Epidermal melanocyte (primary cell): ENCODE measurements at regions not wholly inside any gene's neighbourhood (a gene's known extent, or its start where the extent isn't known, plus 50 kb on each side); places are given as distances from the start of the nearest gene placed in this dataset.
A peak's percentile ranks its signal among the peaks of the same experiment; 100 is the strongest.

ENCODE experiments used
- DNase-seq: peaks from one replicate; pipeline ENCODE4 v3.0.0; 2011; ENCODE audit warnings: low spot score; ENCODE audit not compliant: insufficient read length

DNA sequence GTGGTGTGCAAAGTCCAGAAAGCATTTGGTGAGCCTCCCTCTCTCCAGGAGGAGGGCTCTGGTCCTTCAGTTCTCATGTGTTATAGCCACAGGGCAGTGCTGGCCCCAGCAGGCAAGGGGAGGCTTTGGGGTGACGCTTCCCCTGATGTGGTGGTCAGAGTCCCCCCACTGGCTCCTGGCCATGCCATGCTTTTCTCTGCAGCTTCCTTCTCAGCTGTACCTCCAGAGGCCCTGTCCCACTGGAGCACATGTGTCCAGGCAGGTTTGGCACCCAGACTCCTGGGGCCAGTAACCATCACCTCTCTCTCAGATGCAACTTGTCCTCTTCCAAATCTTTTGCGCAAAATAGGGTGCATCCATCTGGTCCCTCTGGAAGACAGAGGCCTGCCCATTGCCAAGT, 233.0 kb upstream of the ZNF32 start:
- no peak for DNase-seq

DNA sequence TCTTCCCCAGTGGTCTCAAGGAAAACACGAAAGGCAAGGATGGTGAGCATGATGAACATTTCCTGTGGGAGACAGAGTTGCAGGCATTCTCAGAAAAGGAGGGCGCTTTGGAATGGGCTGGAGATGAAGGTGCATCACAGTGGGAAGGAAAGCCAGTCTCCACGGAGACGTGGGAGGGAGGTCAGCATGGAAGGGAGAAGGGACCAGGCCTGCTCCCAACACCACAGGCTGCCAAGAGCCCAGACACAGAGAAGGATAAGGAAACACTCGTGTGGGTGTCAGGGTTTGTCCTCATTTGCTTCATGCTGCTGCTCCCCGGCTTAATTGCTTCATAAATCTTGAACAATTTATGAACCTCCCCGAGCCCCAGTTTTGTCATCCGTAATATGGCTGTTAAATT, 231.5 kb upstream of the ZNF32 start:
- DNase-seq = no peak

DNA sequence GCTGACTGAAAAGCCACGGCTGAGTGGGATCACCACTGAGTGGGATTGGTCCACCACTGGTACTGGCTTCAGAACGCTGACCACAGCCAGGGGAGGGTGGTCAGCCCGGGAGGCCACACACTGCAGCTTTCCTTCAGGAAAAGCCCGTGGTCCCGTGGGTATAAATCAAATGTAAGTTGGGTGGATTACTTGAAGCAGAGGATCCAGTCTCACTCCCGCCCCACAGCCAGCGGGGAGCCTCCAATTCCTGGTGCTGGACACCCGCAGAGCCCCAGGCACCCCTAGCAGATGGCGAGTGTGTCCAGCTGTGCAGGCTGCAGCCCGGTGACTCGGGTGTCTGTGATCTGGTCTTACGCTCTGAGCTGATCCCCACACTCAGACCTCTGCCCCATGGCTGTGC, 231.1 kb upstream of the ZNF32 start:
- DNase-seq = no peak

GRCh38 chr10:43879162-43879561, 230.5 kb upstream of the ZNF32 start:
- DNase-seq = no peak

DNA sequence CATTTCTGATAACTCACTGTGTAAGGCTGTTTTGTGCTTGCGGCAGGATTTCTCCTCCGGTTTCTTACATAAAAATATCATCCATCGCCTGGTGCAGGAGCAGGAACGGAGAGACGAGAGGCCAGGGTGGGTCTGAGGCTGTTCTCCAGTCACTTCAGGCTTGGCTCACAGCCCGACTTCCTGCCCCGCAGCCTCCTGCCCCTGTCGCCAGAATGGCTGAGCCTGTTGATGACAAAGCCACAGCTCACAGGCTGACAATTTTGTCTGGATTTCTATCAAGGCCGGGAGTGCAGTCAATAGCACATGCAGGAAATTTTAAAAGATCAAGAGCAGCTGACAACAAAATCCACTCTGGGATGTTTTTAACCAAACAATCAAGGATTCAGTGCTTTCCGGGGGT, 229.7 kb upstream of the ZNF32 start:
- no peak for DNase-seq

DNA sequence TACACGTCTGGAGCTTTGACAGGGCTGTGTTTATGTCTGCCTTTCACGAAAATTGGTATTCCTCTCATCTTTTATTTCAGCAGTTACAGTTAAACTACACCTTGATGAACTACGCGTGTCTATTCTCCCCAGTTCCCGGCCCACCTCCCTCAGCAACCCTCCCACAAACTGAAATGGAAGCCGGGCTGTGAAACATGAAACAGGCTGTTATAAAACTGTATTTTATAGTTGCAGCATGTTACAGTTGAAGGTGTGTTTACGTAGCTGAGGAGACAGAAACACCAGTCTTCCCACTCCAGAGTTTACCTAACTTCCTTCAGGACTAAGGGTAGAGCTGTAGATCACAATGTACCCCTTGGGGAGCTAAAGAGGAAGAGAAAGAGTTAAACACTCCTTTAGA, 228.3 kb upstream of the ZNF32 start:
- no peak for DNase-seq

DNA sequence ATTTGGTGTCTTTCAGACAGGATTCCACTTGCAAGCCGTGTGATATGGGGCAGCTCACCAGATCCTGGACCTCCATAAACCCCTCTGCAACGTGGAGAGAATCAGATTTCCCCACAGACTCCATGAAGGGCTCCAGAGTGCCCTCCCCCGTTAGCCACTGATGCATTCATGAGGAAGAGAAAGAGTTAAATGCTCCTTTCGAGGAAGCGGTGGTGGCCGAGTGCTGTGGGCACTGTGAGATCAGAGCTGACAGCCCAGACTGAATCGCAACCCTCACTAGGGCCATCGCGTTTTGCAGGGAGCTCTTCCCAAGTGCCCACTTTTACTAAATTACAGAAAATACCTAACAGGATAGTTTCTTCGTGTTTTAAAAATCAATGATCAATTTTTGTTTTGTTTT, 226.3 kb upstream of the ZNF32 start:
- no peak for DNase-seq

- DNase-seq = no peak
These were observed 225.0 kb upstream of the ZNF32 start for GRCh38 chr10:43873717-43874116.

DNA sequence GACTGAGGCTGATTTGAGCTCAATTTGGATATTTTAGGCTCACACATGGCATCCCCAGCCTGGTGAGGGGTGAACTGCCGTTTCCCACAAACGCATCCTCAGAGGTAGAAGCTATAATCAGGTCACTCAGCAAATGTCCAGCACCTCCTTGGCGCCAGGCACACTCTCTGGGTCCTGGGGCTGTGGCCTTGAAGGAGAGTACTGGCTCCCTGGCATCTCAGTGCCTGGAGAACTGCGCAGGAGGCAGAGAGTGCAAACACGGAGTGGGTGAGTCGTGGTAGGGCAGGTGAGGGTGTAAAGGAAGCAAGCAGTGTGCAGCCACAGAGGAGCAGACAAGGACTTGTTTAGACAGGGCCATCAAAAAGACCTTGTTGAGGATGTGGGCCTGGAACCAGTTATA, 224.0 kb upstream of the ZNF32 start:
- DNase-seq = no peak

DNA sequence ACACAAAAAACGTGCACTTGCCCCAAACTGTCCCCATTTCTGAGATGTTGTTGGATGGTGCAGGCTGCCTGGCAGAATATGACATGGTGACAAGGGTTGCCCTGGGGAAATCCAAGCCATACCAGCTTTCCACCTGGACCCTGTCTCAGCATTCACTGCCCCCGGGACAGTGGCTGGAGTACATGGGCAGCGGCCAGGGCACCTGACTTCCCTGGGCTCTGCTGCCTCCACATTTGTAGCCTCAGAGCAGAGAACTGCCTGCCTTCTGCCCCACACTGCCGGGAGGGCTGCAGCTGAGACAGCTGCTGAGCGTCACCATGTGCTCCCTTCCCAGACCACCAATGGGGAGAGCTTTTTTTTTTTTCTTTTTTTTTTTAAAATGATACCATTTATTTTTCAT, 222.9 kb upstream of the ZNF32 start:
- DNase-seq = no peak

DNA sequence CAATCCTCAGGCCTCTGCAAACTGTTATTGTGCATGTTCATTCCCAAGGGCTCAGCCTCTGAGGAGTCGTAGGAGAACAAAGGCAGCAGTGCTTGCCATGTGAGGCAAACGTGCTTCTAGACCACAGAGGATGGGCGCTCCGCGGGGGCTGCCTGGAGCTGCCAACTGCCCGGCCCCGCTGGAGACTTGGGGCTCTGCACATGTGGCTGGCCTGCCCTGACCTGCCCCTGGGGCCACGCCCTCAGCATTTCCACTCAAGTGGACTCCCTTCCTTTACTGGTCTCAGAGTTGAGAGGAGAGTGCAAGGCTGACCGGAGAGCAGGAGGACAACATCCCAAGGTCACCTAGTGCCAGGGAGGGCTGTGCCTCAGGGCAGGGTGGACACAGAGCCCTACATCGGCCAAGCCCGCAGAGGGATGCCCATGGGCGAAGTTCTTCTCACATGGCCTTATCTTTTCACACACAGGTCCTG, 222.3 kb upstream of the ZNF32 start:
- no peak for DNase-seq

DNA sequence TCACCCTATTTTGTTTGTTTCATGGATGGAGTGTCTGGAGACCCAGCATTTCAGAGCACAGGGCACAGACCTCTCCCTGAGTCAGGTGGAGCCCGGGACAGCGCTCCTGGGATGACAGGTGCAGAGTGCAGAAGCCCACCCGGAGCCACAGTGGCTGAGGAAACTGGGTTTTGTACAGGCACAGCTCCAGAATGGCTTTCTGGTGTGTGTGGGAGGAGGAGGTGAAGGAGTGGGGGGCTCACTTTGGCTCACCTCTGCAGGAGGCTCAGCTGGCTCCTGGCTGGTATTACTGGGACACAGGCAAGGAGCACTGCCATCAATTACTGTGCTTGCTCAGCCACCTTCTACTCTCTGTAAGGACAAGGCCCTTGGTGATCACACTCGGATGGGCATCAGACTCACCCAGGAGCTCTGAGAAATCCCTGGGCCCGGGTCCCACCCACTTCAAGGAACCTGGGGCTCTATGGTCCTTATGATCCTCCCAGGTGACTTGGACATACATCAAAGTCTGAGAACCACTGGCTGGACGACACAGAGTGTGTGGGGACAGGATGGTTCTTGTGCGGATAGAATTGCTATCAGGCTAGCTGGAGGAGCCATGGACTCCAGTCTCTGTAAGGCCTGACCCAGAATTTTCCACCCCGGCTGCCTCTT, 221.1 kb upstream of the ZNF32 start:
- no peak for DNase-seq

- no peak for DNase-seq
These were observed 220.3 kb upstream of the ZNF32 start for GRCh38 chr10:43868952-43869351.

GRCh38 chr10:43867667-43868565, 219.2 kb upstream of the ZNF32 start:
- no peak for DNase-seq

- no peak for DNase-seq
These were observed 218.4 kb upstream of the ZNF32 start for GRCh38 chr10:43867113-43867512.

DNA sequence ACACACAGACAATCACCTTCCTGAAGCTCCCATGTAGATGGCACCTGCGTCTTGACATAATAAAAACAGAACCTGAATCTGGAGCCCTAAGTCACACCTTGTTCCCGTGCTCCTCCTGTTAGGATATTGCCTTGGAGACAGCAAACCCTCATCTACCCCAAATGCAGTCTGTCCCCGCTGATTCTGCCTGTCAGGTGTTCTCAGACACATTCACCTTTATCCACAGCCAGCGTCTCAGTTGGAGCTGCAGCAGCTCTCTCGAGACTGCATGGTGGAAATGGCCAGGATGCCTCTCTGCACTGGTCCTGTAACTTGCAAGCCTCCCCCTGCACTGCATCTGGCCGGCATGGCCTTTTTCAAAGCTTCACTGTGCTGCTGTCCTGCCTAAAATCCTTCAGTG, 218.0 kb upstream of the ZNF32 start:
- DNase-seq = no peak

- DNase-seq = peak; percentile 52
These were observed 216.8 kb upstream of the ZNF32 start for GRCh38 chr10:43865265-43866135.

- DNase-seq = no peak
These were observed 216.0 kb upstream of the ZNF32 start for GRCh38 chr10:43864656-43865055.

DNA sequence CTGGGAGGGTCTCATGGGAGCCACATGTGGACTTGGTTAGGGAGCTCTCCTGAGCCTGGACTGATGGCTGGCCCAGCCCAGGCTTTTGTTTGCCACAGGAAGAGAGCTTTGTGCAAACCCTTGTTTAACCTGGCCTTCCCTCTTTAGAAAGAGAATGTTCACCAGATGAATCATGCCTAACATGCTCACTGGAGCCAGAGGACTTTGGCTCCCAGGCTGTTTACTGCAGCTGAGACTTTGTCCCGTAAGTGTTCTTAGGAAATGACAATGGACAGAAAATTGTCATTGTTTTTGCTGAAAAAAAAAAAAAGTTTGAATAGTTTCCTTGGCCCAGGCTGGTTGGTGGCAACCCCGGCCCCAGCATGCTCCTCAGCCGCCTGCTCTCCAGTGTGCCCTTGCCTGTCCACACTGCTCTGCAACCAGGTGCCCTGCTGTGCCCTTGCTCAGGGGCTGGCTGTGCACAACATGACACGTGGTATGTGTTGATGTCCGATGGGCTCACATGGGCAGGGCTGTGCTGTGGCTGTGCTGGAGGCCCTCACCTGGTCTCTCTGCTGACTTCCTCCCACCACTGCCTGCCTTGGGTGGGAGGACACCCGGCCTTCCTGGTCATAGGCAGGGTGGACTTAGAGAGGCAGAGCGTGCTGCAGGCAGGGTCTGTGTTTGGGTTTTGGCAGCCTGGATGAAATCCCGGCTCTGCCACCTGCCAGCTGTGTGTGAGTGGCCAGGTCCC, 215.3 kb upstream of the ZNF32 start:
- no peak for DNase-seq

DNA sequence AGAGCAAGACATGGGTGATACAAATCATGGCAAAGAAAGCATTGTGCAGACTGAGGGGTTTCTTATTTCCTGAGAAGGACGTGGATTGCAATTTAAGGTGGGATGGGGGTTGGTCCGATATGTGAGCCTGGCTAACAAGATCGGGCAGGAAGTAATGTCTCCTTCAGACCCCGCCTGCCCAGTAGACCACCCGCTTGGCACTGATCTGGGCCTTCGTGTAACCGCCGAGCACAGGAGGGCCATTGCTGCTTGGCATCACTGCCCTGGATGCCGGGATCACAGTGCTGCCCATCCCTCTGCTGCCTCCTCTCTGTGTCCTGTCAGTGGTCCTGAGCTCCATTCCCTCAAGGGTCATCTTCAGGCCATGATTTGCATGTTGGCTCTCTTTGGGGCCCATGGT, 214.6 kb upstream of the ZNF32 start:
- no peak for DNase-seq

DNA sequence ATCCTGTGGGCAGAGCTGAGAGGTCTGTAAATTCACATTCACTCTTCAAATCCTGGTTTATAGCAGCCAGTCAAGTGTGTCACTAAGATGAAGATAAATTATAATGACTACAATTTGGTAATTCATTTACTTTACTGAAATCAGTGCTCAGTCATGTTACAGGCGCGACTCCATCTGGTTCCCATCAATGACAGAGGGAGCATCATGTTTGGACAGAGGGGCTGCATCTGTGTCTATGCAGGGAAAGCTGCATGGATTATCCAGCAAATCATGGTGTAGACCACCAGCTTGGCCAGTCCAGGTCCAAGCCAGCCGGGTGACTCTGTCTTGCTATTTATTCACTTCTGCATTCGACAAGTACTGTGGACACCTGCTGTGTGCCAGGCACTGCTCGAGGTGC, 214.1 kb upstream of the ZNF32 start:
- DNase-seq = no peak
